DMS 273 (cell line): ENCODE measurements at regions not wholly inside any gene's neighbourhood (a gene's known extent, or its start where the extent isn't known, plus 50 kb on each side); places are given as distances from the start of the nearest gene placed in this dataset.

Source experiments
- DNase-seq: peaks from one replicate; lab custom pipeline; 2025; ENCODE audit not compliant: unreplicated experiment; lab: John Stamatoyannopoulos, UW

- DNase-seq, result no peak
Observed at GRCh38 chr16:13543850-13544249, 376.1 kb upstream of the ERCC4 start.

- no peak for DNase-seq
Observed at GRCh38 chr16:13545271-13545670, 374.7 kb upstream of the ERCC4 start.

- DNase-seq, result no peak
Observed at GRCh38 chr16:13550254-13550653, 369.7 kb upstream of the ERCC4 start.

GRCh38 chr16:13552062-13552959 lies 367.6 kb upstream of the ERCC4 start:
- no peak for DNase-seq

GRCh38 chr16:13552960-13553257 lies 367.0 kb upstream of the ERCC4 start:
- no peak for DNase-seq

GRCh38 chr16:13553453-13553985 lies 366.4 kb upstream of the ERCC4 start:
- DNase-seq, result no peak

- no peak for DNase-seq
Observed at GRCh38 chr16:13554005-13554404, 365.9 kb upstream of the ERCC4 start.

- DNase-seq, result no peak
Observed at GRCh38 chr16:13554643-13555042, 365.3 kb upstream of the ERCC4 start.

GRCh38 chr16:13557418-13557817 lies 362.5 kb upstream of the ERCC4 start:
- DNase-seq, result no peak

- DNase-seq, result no peak
Observed at GRCh38 chr16:13558752-13559151, 361.2 kb upstream of the ERCC4 start.

GRCh38 chr16:13559624-13560023 lies 360.3 kb upstream of the ERCC4 start:
- no peak for DNase-seq

- no peak for DNase-seq
Observed at GRCh38 chr16:13560151-13560550, 359.8 kb upstream of the ERCC4 start.

- no peak for DNase-seq
Observed at GRCh38 chr16:13561291-13562070, 358.5 kb upstream of the ERCC4 start.

- no peak for DNase-seq
Observed at GRCh38 chr16:13568803-13569202, 351.2 kb upstream of the ERCC4 start.

- peak; percentile 43 for DNase-seq
Observed at GRCh38 chr16:13569986-13570385, 350.0 kb upstream of the ERCC4 start.

- peak; percentile 23 for DNase-seq
Observed at GRCh38 chr16:13571036-13571435, 348.9 kb upstream of the ERCC4 start.

- no peak for DNase-seq
Observed at GRCh38 chr16:13573903-13574302, 346.1 kb upstream of the ERCC4 start.

GRCh38 chr16:13586051-13586450 lies 333.9 kb upstream of the ERCC4 start:
- no peak for DNase-seq

GRCh38 chr16:13587181-13587580 lies 332.8 kb upstream of the ERCC4 start:
- DNase-seq, result no peak

- DNase-seq, result no peak
Observed at GRCh38 chr16:13594823-13595222, 325.1 kb upstream of the ERCC4 start.

GRCh38 chr16:13606804-13607203 lies 313.1 kb upstream of the ERCC4 start:
- no peak for DNase-seq

- no peak for DNase-seq
Observed at GRCh38 chr16:13607289-13607688, 312.7 kb upstream of the ERCC4 start.
